SK-N-DZ (cell line): ENCODE measurements at regions not wholly inside any gene's neighbourhood (a gene's known extent, or its start where the extent isn't known, plus 50 kb on each side); places are given as distances from the start of the nearest gene placed in this dataset.
"Not testable (repeated sequence)": the region's sequence is repeated elsewhere in the genome, so short reads cannot be mapped to it uniquely, and the experiment has no call there.

Source experiments
- DNase-seq: peaks from one replicate; pipeline ENCODE4 v3.0.0-alpha.2; 2015; ENCODE audit warnings: low spot score

- no peak for DNase-seq
Measured at GRCh38 chr1:47522935-47523834, 85.3 kb downstream of the FOXD2 start.

DNA sequence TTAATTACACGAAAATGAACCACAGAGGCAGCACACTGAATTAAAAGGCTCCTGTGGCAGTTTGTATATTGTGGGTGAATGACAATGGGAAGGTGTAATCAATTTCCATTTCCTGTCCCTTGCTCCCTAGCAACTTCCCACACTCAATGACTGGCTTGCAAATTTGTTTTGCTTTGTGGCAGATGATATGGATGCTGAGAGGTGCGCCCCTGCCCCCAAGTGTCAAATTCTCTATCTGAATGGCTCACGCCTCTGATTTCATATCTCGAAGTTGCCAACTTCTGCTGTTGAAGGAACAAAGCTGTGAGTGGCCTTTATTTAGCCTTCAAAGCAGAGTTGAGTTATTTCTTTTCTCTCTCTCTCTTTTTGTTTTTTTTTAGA, 86.0 kb downstream of the FOXD2 start:
- DNase-seq, result no peak

DNA sequence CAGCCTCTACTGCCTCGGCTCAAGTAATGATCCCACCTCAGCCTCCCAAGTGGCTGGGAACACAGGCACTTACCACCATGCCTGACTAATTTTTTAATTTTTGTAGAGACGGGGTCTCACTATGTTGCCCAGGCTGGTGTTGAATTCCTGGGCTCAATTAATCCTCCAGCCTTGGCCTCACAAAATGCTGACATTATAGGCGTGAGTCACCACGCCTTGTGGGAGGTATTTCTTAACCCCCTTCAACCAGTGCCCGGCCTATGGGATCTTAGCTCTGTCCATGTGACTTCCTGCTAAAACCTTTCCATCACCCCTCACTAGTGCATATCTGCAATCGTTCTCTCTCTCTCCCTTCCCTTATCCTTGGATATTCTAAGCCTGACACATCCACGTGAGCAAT, 86.4 kb downstream of the FOXD2 start:
- DNase-seq, result no peak

GRCh38 chr1:47527653-47528272, 89.9 kb downstream of the FOXD2 start:
- peak; percentile 31 for DNase-seq

- no peak for DNase-seq
Measured at GRCh38 chr1:47529520-47530098, 91.8 kb downstream of the FOXD2 start.

GRCh38 chr1:47532921-47533792, 95.3 kb downstream of the FOXD2 start:
- peak; percentile 97 for DNase-seq

- no peak for DNase-seq
Measured at GRCh38 chr1:47533793-47534328, 96.0 kb downstream of the FOXD2 start.

DNA sequence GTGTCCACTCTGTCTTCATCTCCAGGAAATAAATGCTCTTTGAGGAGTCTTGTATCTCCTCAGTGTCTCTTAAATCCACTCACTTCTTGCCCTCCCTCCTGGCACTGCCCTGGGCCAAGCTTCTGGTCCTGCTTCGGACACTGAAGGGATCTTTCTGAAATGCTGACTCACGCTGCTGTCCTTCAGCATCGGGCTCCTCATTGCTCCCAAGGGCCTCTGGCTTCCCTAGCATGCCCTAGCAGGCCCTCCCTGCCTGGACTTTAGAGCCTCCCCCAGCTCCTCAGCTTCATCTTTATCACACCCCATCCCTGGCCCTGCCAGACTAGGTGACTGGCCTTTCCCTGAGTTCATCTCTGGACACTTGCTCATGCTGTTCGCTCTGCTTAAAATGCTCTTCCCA, 96.6 kb downstream of the FOXD2 start:
- peak; percentile 15 for DNase-seq

- DNase-seq, result no peak
Measured at GRCh38 chr1:47536646-47537118, 98.8 kb downstream of the FOXD2 start.

DNA sequence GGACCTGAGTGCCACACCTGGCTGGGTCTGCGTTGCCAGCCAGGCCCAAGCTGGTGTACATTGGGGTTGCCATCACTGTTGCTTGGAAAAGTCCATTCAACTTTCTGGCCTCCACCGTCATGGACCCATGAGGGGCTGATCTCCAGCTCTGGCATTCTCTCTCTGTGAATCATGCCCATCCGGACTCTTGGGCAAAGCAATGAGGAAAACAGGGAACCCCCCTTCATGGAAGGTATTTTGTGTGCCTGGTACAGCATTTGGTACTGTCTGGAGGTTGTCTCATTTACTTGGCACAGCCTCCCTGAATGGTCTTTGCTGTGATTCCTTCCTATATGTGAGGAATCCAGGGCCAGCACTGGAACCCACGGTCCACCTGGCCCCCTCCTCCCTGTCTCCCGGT, 99.4 kb downstream of the FOXD2 start:
- DNase-seq, result no peak

DNA sequence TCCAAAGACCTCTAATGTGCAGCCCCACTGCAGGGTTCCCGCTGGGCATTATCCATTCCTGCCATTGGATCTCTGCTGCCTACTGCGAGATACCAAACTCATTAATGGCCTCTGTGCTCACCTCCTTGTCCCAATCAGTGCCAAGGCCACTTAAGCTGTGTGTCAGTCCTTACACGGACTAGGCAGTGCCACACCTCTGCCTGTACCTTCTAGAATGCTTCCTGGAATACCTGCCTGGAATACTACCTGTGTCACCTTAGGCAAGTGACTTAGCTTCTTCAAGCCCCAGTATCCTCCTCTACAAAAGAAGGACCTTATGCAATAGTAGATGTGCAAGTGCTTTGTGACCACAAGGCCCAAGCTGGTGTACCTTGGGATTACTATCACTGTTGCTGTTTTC, 100.1 kb downstream of the FOXD2 start:
- DNase-seq, result no peak

DNA sequence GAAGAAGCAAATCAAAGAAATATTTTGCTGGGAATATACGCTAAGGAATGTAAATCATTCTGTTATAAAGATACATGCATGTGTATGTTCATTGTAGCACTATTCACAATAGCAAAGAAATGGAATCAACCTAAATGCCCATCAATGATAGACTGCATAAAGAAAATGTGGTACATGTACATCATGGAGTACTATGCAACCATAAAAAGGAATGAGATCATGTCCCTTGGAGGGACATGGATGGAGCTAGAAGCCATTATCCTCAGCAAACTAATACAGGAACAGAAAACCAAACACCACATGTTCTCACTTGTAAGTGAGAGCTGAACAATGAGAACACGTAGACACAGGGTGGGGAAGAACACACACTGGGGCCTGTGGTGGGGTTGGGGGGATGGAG, 100.7 kb downstream of the FOXD2 start:
- not testable (repeated sequence) for DNase-seq

GRCh38 chr1:47541705-47542104, 103.9 kb downstream of the FOXD2 start:
- not testable (repeated sequence) for DNase-seq

DNA sequence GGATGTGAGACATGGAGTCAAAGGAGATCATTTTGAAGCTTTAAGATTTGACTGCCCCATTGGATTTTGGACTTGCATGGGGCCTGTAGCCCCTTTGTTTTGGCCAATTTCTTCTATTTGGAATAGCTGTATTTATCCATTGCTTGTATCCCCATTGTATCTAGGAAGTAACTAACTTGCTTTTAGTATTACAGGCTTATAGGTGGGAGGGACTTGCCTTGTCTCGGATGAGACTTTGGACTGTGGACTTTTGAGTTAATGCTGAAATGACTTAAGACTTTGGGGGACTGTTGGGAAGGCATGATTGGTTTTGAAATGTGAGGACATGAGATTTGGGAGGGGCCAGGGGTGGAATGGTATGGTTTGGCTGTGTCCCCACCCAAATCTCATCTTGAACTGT, 105.2 kb downstream of the FOXD2 start:
- DNase-seq, result not testable (repeated sequence)

GRCh38 chr1:47545912-47546483, 108.2 kb downstream of the FOXD2 start:
- no peak for DNase-seq

- no peak for DNase-seq
Measured at GRCh38 chr1:47547753-47548573, 110.1 kb downstream of the FOXD2 start.

GRCh38 chr1:47548637-47549036, 110.8 kb downstream of the FOXD2 start:
- DNase-seq, result no peak

DNA sequence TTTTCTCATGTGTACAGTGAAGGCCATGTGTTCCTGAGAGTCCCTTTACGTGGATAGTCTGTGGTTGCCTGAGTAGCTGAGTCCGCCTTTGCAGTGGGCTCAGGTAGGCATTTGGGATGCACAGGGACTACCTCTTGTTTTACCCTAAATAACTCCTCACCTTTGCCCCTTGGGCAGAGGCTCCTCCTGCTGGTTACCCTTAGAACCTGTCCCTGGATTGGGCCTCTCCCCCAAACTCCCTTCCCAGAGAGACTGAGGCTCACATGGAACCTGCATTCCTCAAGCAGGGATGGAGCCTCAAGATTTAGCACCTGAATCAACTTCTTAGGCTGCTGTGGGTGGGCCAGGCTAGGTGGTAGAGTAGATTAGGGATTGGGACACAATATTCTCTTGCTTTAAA, 111.7 kb downstream of the FOXD2 start:
- no peak for DNase-seq

- no peak for DNase-seq
Measured at GRCh38 chr1:47550929-47551328, 113.1 kb downstream of the FOXD2 start.

GRCh38 chr1:47551971-47552528, 114.2 kb downstream of the FOXD2 start:
- no peak for DNase-seq
